ENCODE measurements at regions not wholly inside any gene's neighbourhood (a gene's known extent, or its start where the extent isn't known, plus 50 kb on each side); places are given as distances from the start of the nearest gene placed in this dataset.

DNA sequence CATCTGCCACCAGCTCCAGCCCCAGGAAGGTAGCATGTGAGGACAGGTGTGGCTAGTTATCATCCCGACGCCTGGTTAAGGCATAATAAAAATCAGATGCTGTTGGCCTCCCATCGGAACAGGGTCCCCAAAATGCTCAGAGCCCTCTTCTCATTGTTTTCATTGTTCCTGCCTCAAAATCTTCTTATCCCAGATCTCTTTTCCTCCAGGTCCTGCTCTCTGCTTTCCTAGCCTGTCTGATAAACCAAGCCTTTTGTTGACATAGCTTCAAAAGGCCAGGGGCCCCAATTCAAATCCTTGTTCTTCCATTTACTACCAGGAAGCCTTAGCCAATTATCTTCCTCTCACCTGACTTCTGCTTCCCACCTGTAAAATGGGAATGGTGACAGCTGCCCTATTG lies 130.1 kb upstream of the ADRA1B start (continued):
- TF ChIP-seq ZFP36 (IDR thresholded peaks at IDR 0.05; ENCODE audit: low read depth, low read length, partially characterized antibody) (no peak), JUND (IDR thresholded peaks at IDR 0.05; ENCODE audit: borderline replicate concordance, low read depth, low read length) (no peak), JUND (tag; IDR thresholded peaks at IDR 0.05; ENCODE audit: borderline replicate concordance, low read depth, low read length) (no peak), ZNF512 (tag; IDR thresholded peaks at IDR 0.05) (no peak), GTF2F1 (IDR thresholded peaks at IDR 0.05; ENCODE audit: low read depth, low read length) (no peak), STAT5A (IDR thresholded peaks at IDR 0.05; ENCODE audit: borderline replicate concordance, low read length) (no peak)
- TF ChIP-seq, protein P1, sequence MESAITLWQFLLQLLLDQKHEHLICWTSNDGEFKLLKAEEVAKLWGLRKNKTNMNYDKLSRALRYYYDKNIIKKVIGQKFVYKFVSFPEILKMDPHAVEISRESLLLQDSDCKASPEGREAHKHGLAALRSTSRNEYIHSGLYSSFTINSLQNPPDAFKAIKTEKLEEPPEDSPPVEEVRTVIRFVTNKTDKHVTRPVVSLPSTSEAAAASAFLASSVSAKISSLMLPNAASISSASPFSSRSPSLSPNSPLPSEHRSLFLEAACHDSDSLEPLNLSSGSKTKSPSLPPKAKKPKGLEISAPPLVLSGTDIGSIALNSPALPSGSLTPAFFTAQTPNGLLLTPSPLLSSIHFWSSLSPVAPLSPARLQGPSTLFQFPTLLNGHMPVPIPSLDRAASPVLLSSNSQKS (CRISPR knock-in tag; IDR thresholded peaks at IDR 0.05): no peak
- TF ChIP-seq, protein P2, sequence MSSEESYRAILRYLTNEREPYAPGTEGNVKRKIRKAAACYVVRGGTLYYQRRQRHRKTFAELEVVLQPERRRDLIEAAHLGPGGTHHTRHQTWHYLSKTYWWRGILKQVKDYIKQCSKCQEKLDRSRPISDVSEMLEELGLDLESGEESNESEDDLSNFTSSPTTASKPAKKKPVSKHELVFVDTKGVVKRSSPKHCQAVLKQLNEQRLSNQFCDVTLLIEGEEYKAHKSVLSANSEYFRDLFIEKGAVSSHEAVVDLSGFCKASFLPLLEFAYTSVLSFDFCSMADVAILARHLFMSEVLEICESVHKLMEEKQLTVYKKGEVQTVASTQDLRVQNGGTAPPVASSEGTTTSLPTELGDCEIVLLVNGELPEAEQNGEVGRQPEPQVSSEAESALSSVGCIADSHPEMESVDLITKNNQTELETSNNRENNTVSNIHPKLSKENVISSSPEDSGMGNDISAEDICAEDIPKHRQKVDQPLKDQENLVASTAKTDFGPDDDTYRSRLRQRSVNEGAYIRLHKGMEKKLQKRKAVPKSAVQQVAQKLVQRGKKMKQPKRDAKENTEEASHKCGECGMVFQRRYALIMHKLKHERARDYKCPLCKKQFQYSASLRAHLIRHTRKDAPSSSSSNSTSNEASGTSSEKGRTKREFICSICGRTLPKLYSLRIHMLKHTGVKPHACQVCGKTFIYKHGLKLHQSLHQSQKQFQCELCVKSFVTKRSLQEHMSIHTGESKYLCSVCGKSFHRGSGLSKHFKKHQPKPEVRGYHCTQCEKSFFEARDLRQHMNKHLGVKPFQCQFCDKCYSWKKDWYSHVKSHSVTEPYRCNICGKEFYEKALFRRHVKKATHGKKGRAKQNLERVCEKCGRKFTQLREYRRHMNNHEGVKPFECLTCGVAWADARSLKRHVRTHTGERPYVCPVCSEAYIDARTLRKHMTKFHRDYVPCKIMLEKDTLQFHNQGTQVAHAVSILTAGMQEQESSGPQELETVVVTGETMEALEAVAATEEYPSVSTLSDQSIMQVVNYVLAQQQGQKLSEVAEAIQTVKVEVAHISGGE (CRISPR knock-in tag; IDR thresholded peaks at IDR 0.05): no peak
